Endothelial cell of umbilical vein (primary cell): ENCODE measurements at regions not wholly inside any gene's neighbourhood (a gene's known extent, or its start where the extent isn't known, plus 50 kb on each side); places are given as distances from the start of the nearest gene placed in this dataset.

ENCODE experiments used
- EZH2 ChIP-seq: IDR thresholded peaks from 2 replicates; pipeline ENCODE4 v1.6.1; 2012; ENCODE audit warnings: borderline replicate concordance, low read depth, mild to moderate bottlenecking, moderate library complexity, low read length, inconsistent platforms; ENCODE audit not compliant: severe bottlenecking
- POLR2A ChIP-seq: IDR thresholded peaks from 2 replicates; pipeline ENCODE4 v1.6.1; 2012; ENCODE audit warnings: low read depth, mild to moderate bottlenecking, control low read depth, low read length
- TF ChIP-seq, protein P1 (sequence below), 2 donors: IDR thresholded peaks; 1 replicate in 1 of 2; 2 replicates in 1 of 2; pipeline ENCODE4 v1.5.1; 2011; ENCODE audit warnings: low read length in 2 of 2, mild to moderate bottlenecking in 2 of 2, moderate library complexity in 2 of 2, control low read depth in 1 of 2, inconsistent platforms in 1 of 2, low read depth in 1 of 2; ENCODE audit not compliant: insufficient read depth in 1 of 2; ENCODE audit errors: extremely low read depth in 1 of 2

DNA sequence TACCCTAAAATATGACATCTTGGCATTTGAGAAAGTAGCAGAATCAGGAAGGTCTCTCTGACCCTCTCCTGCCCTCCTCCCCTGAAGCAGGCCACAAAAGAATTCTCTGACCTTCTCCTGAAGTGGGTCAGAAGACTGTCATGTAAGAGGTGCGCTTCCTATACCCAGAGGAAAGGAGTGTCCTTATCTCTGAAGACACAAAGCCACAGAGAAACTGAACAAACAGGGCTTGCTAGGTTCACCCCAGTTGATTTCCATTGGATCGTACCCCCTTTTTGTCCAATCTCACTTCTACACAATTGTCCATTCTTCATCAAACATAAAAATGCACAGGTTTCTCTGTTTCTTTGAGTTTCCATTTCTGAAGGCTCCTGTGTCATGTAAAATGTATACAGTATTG is 272.0 kb upstream of the SOX4 start:
- TF ChIP-seq, protein P1, sequence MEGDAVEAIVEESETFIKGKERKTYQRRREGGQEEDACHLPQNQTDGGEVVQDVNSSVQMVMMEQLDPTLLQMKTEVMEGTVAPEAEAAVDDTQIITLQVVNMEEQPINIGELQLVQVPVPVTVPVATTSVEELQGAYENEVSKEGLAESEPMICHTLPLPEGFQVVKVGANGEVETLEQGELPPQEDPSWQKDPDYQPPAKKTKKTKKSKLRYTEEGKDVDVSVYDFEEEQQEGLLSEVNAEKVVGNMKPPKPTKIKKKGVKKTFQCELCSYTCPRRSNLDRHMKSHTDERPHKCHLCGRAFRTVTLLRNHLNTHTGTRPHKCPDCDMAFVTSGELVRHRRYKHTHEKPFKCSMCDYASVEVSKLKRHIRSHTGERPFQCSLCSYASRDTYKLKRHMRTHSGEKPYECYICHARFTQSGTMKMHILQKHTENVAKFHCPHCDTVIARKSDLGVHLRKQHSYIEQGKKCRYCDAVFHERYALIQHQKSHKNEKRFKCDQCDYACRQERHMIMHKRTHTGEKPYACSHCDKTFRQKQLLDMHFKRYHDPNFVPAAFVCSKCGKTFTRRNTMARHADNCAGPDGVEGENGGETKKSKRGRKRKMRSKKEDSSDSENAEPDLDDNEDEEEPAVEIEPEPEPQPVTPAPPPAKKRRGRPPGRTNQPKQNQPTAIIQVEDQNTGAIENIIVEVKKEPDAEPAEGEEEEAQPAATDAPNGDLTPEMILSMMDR (IDR thresholded peaks at IDR 0.05; ENCODE audit: extremely low read depth in 1 of 2, insufficient read depth in 1 of 2, low read depth in 1 of 2, low read length in 2 of 2) = no peak
- TF ChIP-seq EZH2 (no peak), POLR2A (no peak)
